ENCODE measurements at regions not wholly inside any gene's neighbourhood (a gene's known extent, or its start where the extent isn't known, plus 50 kb on each side); places are given as distances from the start of the nearest gene placed in this dataset.

GRCh38 chr12:31780096-31780495 is 51.3 kb upstream of the AMN1 start:
- TF ChIP-seq POLR2A (IDR thresholded peaks at IDR 0.05) (no peak), CTCF (IDR thresholded peaks at IDR 0.05) (no peak), EP300 (IDR thresholded peaks at IDR 0.05) (no peak)

Measured in upper lobe of left lung (tissue), 4 donors.